IPS DF 6.9 (cell line): ENCODE measurements at regions not wholly inside any gene's neighbourhood (a gene's known extent, or its start where the extent isn't known, plus 50 kb on each side); places are given as distances from the start of the nearest gene placed in this dataset.
"Not testable (repeated sequence)": the region's sequence is repeated elsewhere in the genome, so short reads cannot be mapped to it uniquely, and the experiment has no call there.

Experiments
- DNase-seq: peaks from one replicate; pipeline ENCODE4 v3.0.0-alpha.2; 2013; ENCODE audit warnings: low read depth, low spot score
- H3K27ac ChIP-seq: one replicate; pipeline ENCODE4 v1.5.1; 2013; ENCODE audit warnings: low read length, control low read depth
- H3K27me3 ChIP-seq: 2 replicates; pipeline ENCODE4 v1.6.1; 2013; ENCODE audit warnings: mild to moderate bottlenecking, low read length; ENCODE audit not compliant: control insufficient read depth, insufficient read depth
- H3K36me3 ChIP-seq: 2 replicates; pipeline ENCODE4 v1.6.1; 2013; ENCODE audit warnings: low read length; ENCODE audit not compliant: control insufficient read depth, insufficient read depth
- H3K4me1 ChIP-seq: 2 replicates; pipeline ENCODE4 v1.6.1; 2013; ENCODE audit warnings: low read length; ENCODE audit not compliant: control insufficient read depth, insufficient read depth
- H3K4me3 ChIP-seq: 2 replicates; pipeline ENCODE4 v1.5.1; 2013; ENCODE audit warnings: mild to moderate bottlenecking, low read length
- H3K9me3 ChIP-seq: 2 replicates; pipeline ENCODE4 v1.6.1; 2013; ENCODE audit warnings: low read length, inconsistent platforms; ENCODE audit not compliant: control insufficient read depth, insufficient read depth
- WGBS: extraction: QIAGEN DNeasy Blood & Tissue Kit; methylation state at CpG from one replicate; pipeline ENCODE4 v1.1.7; 2013; ENCODE audit warnings: mixed read lengths, missing lambda C conversion rate; ENCODE audit not compliant: insufficient read length, insufficient coverage; 5-methylcytosine and 5-hydroxymethylcytosine counted together

DNA sequence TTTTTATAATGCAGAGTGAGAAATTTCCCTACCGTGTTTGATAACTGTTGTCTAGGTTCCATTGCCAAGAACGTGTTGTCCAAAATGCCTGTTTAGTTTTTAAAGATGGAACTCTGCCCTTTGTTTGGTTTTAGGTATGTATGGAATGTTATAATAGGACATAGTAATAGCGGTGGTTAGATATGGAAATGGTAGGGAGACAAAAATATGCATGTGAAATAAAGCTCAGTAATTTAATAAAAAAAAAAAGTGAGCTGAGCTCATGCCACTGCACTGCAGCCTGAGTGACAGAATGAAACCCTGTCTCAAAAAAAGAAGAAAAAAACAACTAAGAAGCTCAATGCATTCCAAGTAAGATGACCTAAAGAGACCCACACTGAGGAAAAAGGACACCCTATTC lies 72.9 kb downstream of the ZNF783 start:
- no peaks in the 10 kb centered on the region for H3K36me3 ChIP-seq
- 80% methylated on average over 1 of the region's 3 CpGs for WGBS
- H3K27ac ChIP-seq = no peak overlapping the region
- no peak overlapping the region for H3K4me3 ChIP-seq
- DNase-seq = no peak
- H3K27me3 ChIP-seq = no peaks in the 10 kb centered on the region
- H3K4me1 ChIP-seq = no peaks in the 10 kb centered on the region
- H3K9me3 ChIP-seq = no peaks in the 10 kb centered on the region

DNA sequence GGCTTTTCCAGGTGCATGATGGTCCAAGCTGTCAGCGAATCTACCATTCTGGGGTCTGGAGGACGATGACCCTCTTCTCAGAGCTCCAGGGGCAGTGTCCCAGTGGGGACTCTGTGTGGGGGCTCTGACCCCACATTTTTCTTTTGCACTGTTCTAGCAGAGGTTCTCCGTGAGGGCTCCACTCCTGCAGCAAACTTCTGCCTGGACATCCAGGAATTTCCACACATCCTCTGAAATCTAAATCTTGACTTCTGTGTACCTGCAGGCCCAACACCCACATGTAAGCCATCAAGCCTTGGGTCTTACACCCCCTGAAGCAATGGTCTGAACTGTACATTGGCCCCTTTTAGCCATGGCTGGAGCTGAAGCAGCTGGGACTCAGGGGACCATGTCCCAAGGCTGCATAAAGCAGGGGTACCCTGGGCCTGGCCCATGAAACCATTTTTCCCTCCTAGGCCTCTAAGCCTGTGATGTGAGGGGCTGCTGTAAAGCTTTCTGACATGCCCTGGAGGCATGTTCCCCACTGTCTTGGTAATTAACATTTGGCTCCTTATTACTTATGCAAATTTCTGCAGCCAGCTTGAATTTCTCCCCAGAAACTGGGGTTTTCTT lies 86.9 kb downstream of the ZNF783 start:
- Histone ChIP-seq H3K36me3 (no peaks in the 10 kb centered on the region), H3K27ac (no peak overlapping the region), H3K9me3 (no peaks in the 10 kb centered on the region; the same call in 1 of the 2 replicates), H3K4me3 (no peak overlapping the region), H3K4me1 (no peaks in the 10 kb centered on the region), H3K27me3 (no peaks in the 10 kb centered on the region)
- no peak for DNase-seq
- no CpG with 5 or more reads among the region's 3 CpGs for WGBS

DNA sequence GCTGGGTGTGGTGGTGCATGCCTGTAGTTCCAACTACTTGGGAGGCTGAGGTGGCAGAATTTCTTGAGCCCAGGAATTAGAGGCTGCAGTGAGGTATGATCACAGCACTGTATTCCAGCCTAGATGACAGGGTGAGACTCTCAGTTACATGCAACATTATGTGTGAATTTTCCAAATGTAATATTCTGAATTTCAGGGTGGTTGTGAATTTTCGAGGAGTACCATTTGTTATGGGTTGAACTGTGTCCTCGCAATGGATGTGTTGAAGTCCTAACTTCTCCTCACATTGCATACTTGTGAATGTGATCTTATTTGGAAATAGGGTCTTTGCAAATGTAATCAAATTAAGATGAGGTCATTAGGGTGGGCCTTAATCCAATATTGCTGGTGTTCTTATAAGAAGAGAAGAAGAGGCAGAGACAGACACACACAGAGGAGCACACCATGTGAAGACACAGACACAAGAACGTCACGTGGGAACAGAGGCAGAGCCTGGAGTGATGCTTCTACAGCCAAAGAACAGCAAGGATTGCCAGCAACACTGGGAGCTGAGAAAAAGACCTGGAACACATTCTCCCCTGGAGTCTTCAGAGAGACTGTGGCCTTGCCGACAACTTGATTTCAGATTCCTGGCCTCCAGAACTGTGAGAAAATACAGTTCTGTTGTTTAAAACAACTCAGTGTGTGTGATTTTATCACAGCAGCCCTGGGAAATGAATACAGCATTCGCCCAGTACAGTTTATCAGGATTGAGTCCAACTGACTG lies 91.9 kb downstream of the ZNF783 start:
- H3K27ac ChIP-seq = no peak overlapping the region
- DNase-seq = no peak
- H3K9me3 ChIP-seq = no peaks in the 10 kb centered on the region
- no peak overlapping the region for H3K4me3 ChIP-seq
- WGBS = no CpG with 5 or more reads among the region's 6 CpGs
- no peaks in the 10 kb centered on the region for H3K27me3 ChIP-seq
- no peaks in the 10 kb centered on the region for H3K4me1 ChIP-seq
- no peaks in the 10 kb centered on the region for H3K36me3 ChIP-seq

DNA sequence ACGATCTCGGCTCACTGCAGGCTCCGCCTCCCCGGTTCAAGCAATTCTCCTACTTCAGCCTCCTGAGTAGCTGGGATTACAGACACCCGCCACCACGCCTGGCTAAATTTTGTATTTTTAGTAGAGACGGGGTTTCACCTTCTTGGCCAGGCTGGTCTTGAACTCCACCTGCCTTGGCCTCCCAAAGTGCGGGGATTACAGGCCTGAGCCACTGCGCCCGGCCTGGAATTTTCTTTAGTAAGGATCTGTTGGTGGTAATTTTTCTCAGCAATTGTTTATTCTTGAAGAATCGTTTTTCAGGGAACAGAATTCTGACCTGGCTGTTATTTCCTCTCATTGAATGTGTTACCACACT lies 93.0 kb downstream of the ZNF783 start:
- not testable (repeated sequence) for H3K4me3 ChIP-seq, H3K9me3 ChIP-seq, H3K36me3 ChIP-seq, H3K27me3 ChIP-seq, H3K27ac ChIP-seq, DNase-seq, H3K4me1 ChIP-seq
- WGBS = no CpG with 5 or more reads among the region's 11 CpGs

DNA sequence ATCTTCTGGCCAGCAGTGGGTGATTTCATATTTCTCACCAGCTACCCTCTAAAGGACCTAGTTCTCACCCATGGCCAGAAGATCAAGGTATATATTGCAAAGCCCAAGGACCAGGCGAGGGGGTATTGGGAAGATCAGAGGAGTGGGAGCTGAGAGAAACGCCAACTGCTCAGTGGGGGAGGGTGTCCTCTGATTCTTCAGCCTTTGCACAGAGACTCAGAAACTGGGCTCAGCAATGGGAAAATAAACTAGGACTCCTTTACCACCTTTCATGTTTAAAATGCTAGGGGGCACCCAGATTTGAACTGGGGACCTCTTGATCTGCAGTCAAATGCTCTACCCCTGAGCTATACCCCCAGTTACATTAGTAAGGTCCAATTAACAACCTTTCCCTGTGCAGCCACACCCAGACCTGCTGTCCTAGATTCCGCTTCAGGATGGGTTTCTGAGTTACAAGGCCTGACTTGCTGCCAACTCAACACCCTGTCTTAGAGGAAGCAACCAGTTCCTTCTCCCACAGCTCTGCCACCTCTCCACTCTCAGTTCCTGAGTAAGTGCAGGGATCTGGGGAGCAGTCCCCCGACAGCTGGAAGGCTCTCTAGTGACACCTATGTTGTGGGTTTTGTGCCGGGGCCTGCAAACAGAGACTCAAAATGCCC lies 93.5 kb downstream of the ZNF783 start:
- Histone ChIP-seq H3K36me3 (no peaks in the 10 kb centered on the region), H3K27ac (no peak overlapping the region), H3K4me1 (no peaks in the 10 kb centered on the region), H3K9me3 (no peaks in the 10 kb centered on the region), H3K4me3 (peak overlapping the region; percentile 3; the same call in 1 of the 2 replicates), H3K27me3 (no peaks in the 10 kb centered on the region)
- no CpG with 5 or more reads among the region's 5 CpGs for WGBS
- DNase-seq = peak; percentile 76

DNA sequence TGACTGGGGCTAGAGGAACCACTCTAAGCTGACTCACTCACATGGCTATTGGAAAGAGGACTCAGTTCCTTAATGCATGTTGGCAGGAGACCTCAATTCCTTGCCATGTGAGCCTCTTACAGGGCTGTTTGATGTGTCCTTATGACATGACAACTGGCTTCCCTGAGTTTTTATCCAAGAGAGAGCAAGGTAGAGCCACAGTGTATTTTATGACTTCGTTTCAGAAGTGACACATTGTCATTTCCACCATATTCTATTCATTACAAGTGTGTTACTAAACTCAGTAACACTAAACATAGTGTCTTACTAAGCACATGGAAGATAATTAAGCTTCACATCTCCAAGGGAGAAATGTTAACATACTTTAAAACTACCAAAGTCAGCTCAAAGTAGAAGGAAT lies 98.2 kb downstream of the ZNF777 start:
- no peak for DNase-seq
- Histone ChIP-seq H3K27ac (no peak overlapping the region), H3K36me3 (no peaks in the 10 kb centered on the region), H3K4me3 (no peak overlapping the region), H3K27me3 (no peaks in the 10 kb centered on the region; the same call in 1 of the 2 replicates), H3K4me1 (no peaks in the 10 kb centered on the region), H3K9me3 (no peaks in the 10 kb centered on the region)
- WGBS = no CpG with 5 or more reads among the region's 1 CpG

DNA sequence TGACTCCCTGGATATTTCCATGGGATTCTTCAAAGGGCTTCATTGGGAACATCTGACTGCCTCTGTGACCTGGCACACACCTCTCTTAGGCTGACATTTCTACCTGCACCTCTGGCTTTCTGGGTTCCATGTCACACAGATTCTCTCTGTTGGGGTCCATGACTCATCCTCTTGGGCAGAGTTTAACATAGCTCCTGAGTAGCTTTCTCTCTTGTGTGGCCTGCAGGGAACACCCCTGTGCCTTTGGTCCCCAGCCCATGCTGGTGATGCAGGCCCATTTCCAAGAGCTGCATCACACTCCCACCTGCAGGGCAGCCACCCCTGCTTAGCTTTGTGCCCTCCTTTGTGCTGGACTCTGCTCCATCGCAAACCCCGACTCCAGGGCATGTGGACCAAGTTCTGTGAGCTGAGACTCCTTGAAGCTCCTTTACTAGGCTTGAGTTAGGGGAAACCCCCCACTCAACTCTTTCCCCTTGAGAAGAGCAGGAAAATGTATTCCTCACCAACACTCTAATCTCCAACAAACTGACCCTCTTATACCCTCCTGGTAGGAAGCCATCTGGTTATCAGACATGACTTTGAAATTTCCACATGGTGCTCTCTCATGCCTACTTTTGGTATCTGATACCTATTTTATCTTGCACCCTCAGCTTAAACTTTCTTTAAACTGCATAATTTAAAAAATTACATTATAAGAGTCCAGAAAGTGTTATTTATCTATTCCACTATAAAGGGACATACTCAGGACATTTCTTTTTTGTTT lies 93.3 kb downstream of the ZNF777 start:
- no peak for DNase-seq
- Histone ChIP-seq H3K4me3 (no peak overlapping the region), H3K4me1 (no peaks in the 10 kb centered on the region), H3K27ac (no peak overlapping the region), H3K9me3 (no peaks in the 10 kb centered on the region; the same call in 1 of the 2 replicates), H3K36me3 (peaks cover 3% of the 10 kb centered on the region; the same call in 1 of the 2 replicates), H3K27me3 (no peaks in the 10 kb centered on the region; the same call in 1 of the 2 replicates)
- no CpG with 5 or more reads among the region's 2 CpGs for WGBS

DNA sequence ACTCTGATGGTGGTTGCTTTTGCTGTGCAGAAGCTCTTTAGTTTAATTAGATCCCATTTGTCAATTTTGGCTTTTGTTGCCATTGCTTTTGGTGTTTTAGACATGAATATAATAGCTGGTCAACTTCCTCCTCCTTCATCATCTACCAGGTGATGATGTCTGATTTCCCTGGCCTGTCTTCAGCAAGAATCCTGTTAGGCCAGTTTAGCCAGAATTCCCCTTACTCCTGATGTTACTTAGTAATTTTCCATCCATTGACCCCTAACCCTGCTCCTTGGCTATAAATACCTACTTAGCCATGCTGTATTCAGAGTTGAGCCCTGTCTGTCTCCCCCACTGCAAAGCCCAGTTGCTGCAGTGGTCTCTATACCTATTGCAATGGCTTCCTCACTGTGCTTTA lies 91.4 kb downstream of the ZNF777 start:
- Histone ChIP-seq H3K9me3 (peaks cover 4% of the 10 kb centered on the region), H3K4me3 (no peak overlapping the region), H3K4me1 (no peaks in the 10 kb centered on the region), H3K27me3 (no peaks in the 10 kb centered on the region; the same call in 1 of the 2 replicates), H3K27ac (no peak overlapping the region), H3K36me3 (peaks cover 3% of the 10 kb centered on the region; the same call in 1 of the 2 replicates)
- DNase-seq = no peak

DNA sequence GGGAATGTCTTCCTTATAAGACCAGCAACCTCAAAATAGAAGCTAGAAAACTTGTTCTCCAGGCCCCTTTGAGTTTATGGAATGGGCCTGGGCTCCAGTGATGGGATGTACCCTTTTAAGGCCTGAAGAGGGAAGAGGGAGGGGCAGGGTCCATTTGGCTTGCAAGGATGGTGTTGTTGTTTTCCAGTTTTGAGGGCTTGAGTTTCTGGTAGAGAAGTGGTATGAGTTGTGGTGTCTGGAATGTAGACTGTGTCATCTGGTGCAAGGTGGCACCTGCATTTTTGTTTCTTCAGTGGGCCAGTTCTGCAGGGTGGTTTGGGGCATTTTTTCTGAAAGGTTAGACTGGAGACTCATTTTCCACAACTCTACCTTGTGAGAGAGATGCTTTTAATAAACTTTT lies 90.1 kb downstream of the ZNF777 start:
- H3K4me1 ChIP-seq = no peaks in the 10 kb centered on the region
- H3K4me3 ChIP-seq = no peak overlapping the region
- no peak overlapping the region for H3K27ac ChIP-seq
- peaks cover 4% of the 10 kb centered on the region for H3K9me3 ChIP-seq
- no peaks in the 10 kb centered on the region; the same call in 1 of the 2 replicates for H3K27me3 ChIP-seq
- H3K36me3 ChIP-seq = peaks cover 3% of the 10 kb centered on the region; the same call in 1 of the 2 replicates
- DNase-seq = no peak

DNA sequence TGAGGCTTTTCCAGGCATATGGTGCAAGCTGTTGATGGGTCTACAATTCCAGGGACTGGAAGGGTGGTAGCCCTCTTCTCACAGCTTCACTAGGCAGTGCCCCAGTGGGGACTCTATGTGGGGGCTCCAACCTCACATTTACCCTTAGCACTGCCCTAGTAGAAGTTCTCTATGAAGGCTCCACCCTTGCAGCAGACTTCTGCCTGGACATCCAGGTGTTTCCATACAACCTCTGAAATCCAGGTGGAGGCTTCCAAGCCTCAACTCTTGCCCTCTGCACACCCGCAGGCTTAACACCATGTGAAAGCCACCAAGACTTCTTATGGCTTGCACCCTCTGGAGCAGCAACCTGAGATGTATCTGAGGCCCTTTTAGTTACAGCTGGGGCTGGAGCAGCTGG lies 87.8 kb downstream of the ZNF777 start:
- Histone ChIP-seq H3K27ac (no peak overlapping the region), H3K36me3 (peaks cover 3% of the 10 kb centered on the region; the same call in 1 of the 2 replicates), H3K9me3 (peaks cover 4% of the 10 kb centered on the region), H3K4me1 (no peaks in the 10 kb centered on the region), H3K4me3 (no peak overlapping the region), H3K27me3 (no peaks in the 10 kb centered on the region)
- DNase-seq = no peak
- WGBS = no CpG with 5 or more reads among the region's 1 CpG
